ENCODE measurements at regions not wholly inside any gene's neighbourhood (a gene's known extent, or its start where the extent isn't known, plus 50 kb on each side); places are given as distances from the start of the nearest gene placed in this dataset.

DNA sequence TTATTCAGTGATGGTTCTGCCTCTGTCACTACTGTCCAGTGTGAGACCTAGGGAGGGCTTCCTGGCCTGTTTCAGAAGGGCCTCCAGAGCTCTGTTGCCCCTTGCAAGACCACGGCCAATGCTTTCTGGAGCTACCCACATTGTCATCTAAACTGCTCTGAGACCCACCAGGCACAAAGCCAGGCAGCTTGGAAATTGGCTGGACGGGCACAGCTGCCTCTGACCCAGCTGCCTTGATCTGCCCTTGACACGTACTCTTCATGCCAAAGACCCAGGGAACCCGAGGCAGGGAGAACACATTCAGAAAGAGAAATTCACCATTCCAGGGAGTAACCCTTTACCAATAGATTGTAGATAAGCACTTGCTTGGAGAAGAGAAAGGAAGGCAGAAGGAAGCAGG, 183.7 kb upstream of the SIX2 start:
- H2AFZ ChIP-seq (ENCODE audit: insufficient read depth, low read length, poor library complexity) = no peak overlapping the region
- H2AK5ac ChIP-seq (ENCODE audit: low read length) = no peak overlapping the region
- no peak overlapping the region for H3K4ac ChIP-seq (ENCODE audit: low read depth, low read length)
- H3K79me2 ChIP-seq (ENCODE audit: control insufficient read depth, insufficient read depth, low read length, poor library complexity) = no peaks in the 10 kb centered on the region
- H2BK120ac ChIP-seq (ENCODE audit: insufficient read depth, low read length, poor library complexity) = no peak overlapping the region
- no peaks in the 10 kb centered on the region for H3K4me1 ChIP-seq (ENCODE audit: control insufficient read depth in 1 of 2, insufficient read depth in 2 of 2, low read length in 2 of 2)
- no peaks in the 10 kb centered on the region for H3K9me3 ChIP-seq (ENCODE audit: insufficient read depth, low read depth, low read length)
- H3K4me3 ChIP-seq (ENCODE audit: low read depth, low read length) = no peak overlapping the region
- H3K27me3 ChIP-seq (ENCODE audit: insufficient read depth, low read length) = no peaks in the 10 kb centered on the region
- no peak overlapping the region for H3K23ac ChIP-seq (ENCODE audit: low read length)
- no peak overlapping the region for H3K18ac ChIP-seq (ENCODE audit: low read length)
- H3K36me3 ChIP-seq (ENCODE audit: control insufficient read depth in 1 of 2, insufficient read depth in 2 of 2, low read length in 2 of 2) = no peaks in the 10 kb centered on the region
- H3K27ac ChIP-seq (ENCODE audit: low read depth, low read length) = no peak overlapping the region
- H4K8ac ChIP-seq (ENCODE audit: low read depth, low read length) = no peak overlapping the region
- no peak overlapping the region for H3K14ac ChIP-seq (ENCODE audit: low read length)
- H2BK12ac ChIP-seq (ENCODE audit: low read length) = no peak overlapping the region
- no peak overlapping the region for H3K4me2 ChIP-seq (ENCODE audit: low read length)
- no peak overlapping the region for H3K9ac ChIP-seq (ENCODE audit: low read length)
- H4K91ac ChIP-seq (ENCODE audit: low read depth, low read length) = no peak overlapping the region
- H3K79me1 ChIP-seq (ENCODE audit: low read length) = no peaks in the 10 kb centered on the region
- no CpG with 5 or more reads among the region's 4 CpGs for WGBS (ENCODE audit: extremely low coverage, insufficient coverage, insufficient read length)
- no peak for DNase-seq
- no peak overlapping the region for H4K12ac ChIP-seq (ENCODE audit: low read depth, low read length)
- no peak overlapping the region for H2BK5ac ChIP-seq (ENCODE audit: low read depth, low read length, poor library complexity)

DNA sequence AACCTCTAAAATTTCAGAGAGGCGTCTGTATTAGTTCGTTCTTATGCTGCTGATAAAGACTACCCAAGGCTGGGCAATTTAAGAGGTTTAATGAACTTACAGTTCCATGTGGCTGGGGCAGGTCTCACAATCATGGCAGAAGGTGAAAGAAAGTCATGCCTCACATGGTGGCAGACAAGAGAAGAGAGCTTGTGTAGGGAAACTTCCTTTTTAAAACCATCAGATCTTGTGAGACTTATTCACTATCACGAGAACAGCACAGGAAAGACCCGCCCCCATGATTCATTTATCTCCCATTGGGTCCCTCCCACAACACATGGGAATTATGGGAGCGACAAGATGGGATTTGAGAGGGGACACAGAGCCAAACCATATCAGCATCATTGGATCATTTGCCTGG, 183.2 kb upstream of the SIX2 start:
- no peak overlapping the region for H4K8ac ChIP-seq (ENCODE audit: low read depth, low read length)
- no peak overlapping the region for H2BK5ac ChIP-seq (ENCODE audit: low read depth, low read length, poor library complexity)
- no peak overlapping the region for H3K18ac ChIP-seq (ENCODE audit: low read length)
- no peak overlapping the region for H2AK5ac ChIP-seq (ENCODE audit: low read length)
- no peak overlapping the region for H3K27ac ChIP-seq (ENCODE audit: low read depth, low read length)
- no peak overlapping the region for H3K4me2 ChIP-seq (ENCODE audit: low read length)
- H3K4me1 ChIP-seq (ENCODE audit: control insufficient read depth in 1 of 2, insufficient read depth in 2 of 2, low read length in 2 of 2) = no peaks in the 10 kb centered on the region
- no CpG with 5 or more reads among the region's 5 CpGs for WGBS (ENCODE audit: extremely low coverage, insufficient coverage, insufficient read length)
- DNase-seq = no peak
- H4K12ac ChIP-seq (ENCODE audit: low read depth, low read length) = no peak overlapping the region
- no peaks in the 10 kb centered on the region for H3K79me1 ChIP-seq (ENCODE audit: low read length)
- no peak overlapping the region for H3K23ac ChIP-seq (ENCODE audit: low read length)
- H3K4me3 ChIP-seq (ENCODE audit: low read depth, low read length) = no peak overlapping the region
- no peak overlapping the region for H4K91ac ChIP-seq (ENCODE audit: low read depth, low read length)
- no peak overlapping the region for H3K14ac ChIP-seq (ENCODE audit: low read length)
- H3K4ac ChIP-seq (ENCODE audit: low read depth, low read length) = no peak overlapping the region
- H2BK12ac ChIP-seq (ENCODE audit: low read length) = no peak overlapping the region
- no peak overlapping the region for H3K9ac ChIP-seq (ENCODE audit: low read length)
- H3K36me3 ChIP-seq (ENCODE audit: control insufficient read depth in 1 of 2, insufficient read depth in 2 of 2, low read length in 2 of 2) = no peaks in the 10 kb centered on the region
- no peaks in the 10 kb centered on the region for H3K27me3 ChIP-seq (ENCODE audit: insufficient read depth, low read length)
- no peak overlapping the region for H2BK120ac ChIP-seq (ENCODE audit: insufficient read depth, low read length, poor library complexity)
- no peaks in the 10 kb centered on the region for H3K79me2 ChIP-seq (ENCODE audit: control insufficient read depth, insufficient read depth, low read length, poor library complexity)
- H2AFZ ChIP-seq (ENCODE audit: insufficient read depth, low read length, poor library complexity) = no peak overlapping the region
- no peaks in the 10 kb centered on the region for H3K9me3 ChIP-seq (ENCODE audit: insufficient read depth, low read depth, low read length)

DNA sequence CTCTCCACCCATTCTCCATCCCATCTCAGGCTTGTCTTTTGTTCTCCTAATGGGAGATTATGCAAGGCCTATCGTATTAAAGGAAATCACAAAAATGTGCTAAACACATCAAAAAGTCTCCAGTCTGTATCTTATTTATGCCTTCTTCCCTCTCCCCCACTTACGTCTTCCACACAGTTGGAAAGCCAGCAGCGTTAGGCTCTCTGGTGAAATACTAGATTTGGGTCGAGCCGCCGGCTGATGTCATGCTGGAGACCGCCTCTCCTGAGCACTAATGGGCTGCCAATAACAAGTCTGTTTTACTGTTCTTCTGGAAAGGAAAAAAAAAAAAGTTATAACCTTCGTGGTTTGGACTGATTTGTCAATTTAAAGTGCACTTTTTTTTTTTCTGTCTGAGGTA, 182.7 kb upstream of the SIX2 start:
- no CpG with 5 or more reads among the region's 8 CpGs for WGBS (ENCODE audit: extremely low coverage, insufficient coverage, insufficient read length)
- no peak overlapping the region for H4K12ac ChIP-seq (ENCODE audit: low read depth, low read length)

DNA sequence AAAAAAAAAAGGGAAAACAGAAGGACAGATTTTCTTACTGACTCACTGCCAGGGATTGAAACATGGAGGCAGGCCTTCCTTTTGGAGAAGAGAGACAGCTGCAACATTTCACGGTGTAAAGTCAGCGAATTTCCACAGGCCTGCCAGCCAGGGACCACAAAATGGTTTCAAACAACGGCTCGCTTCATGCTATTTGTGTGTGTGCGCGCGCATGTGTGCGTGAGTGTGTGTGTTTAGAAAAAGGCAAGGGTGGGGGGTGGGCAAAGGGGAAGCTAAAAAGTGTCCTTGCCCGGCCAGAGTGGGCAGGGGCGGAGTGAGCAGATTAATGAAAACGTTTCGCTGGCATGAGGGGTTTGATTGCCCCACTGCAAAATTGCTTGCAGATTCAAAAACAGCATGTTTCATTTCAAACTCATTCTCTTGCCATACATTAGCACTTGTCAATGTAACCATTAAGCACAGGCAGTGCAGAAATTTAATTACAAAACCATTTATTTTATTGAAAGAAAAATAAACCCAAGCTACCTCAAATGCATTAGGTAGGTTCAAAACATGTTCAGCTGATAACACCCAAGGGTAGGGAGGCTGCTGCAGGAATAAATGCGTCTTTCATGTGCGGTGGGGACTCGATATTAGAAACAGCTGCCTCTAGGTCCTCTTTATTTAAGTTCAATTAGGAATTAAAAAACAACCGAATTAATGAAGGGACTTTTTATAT, 182.1 kb upstream of the SIX2 start:
- H2BK5ac ChIP-seq (ENCODE audit: low read depth, low read length, poor library complexity) = no peak overlapping the region
- no CpG with 5 or more reads among the region's 16 CpGs for WGBS (ENCODE audit: extremely low coverage, insufficient coverage, insufficient read length)
- H3K4me2 ChIP-seq (ENCODE audit: low read length) = no peak overlapping the region
- no peak overlapping the region for H3K27ac ChIP-seq (ENCODE audit: low read depth, low read length)
- H2AK5ac ChIP-seq (ENCODE audit: low read length) = no peak overlapping the region
- H3K9ac ChIP-seq (ENCODE audit: low read length) = no peak overlapping the region
- no peak overlapping the region for H3K4ac ChIP-seq (ENCODE audit: low read depth, low read length)
- H3K23ac ChIP-seq (ENCODE audit: low read length) = no peak overlapping the region
- H3K4me3 ChIP-seq (ENCODE audit: low read depth, low read length) = no peak overlapping the region
- DNase-seq = no peak
- no peaks in the 10 kb centered on the region for H3K79me1 ChIP-seq (ENCODE audit: low read length)
- no peaks in the 10 kb centered on the region for H3K27me3 ChIP-seq (ENCODE audit: insufficient read depth, low read length)
- no peaks in the 10 kb centered on the region for H3K4me1 ChIP-seq (ENCODE audit: control insufficient read depth in 1 of 2, insufficient read depth in 2 of 2, low read length in 2 of 2)
- no peaks in the 10 kb centered on the region for H3K79me2 ChIP-seq (ENCODE audit: control insufficient read depth, insufficient read depth, low read length, poor library complexity)
- no peak overlapping the region for H2BK120ac ChIP-seq (ENCODE audit: insufficient read depth, low read length, poor library complexity)
- no peak overlapping the region for H4K12ac ChIP-seq (ENCODE audit: low read depth, low read length)
- H3K14ac ChIP-seq (ENCODE audit: low read length) = no peak overlapping the region
- no peak overlapping the region for H4K91ac ChIP-seq (ENCODE audit: low read depth, low read length)
- no peaks in the 10 kb centered on the region for H3K36me3 ChIP-seq (ENCODE audit: control insufficient read depth in 1 of 2, insufficient read depth in 2 of 2, low read length in 2 of 2)
- H4K8ac ChIP-seq (ENCODE audit: low read depth, low read length) = no peak overlapping the region
- H3K9me3 ChIP-seq (ENCODE audit: insufficient read depth, low read depth, low read length) = no peaks in the 10 kb centered on the region
- H2AFZ ChIP-seq (ENCODE audit: insufficient read depth, low read length, poor library complexity) = no peak overlapping the region
- no peak overlapping the region for H2BK12ac ChIP-seq (ENCODE audit: low read length)
- no peak overlapping the region for H3K18ac ChIP-seq (ENCODE audit: low read length)

More for the DNA sequence above, 182.7 kb upstream of the SIX2 start:
- H3K79me1 ChIP-seq (ENCODE audit: low read length) = no peaks in the 10 kb centered on the region
- H3K23ac ChIP-seq (ENCODE audit: low read length) = no peak overlapping the region
- no peak overlapping the region for H3K4me2 ChIP-seq (ENCODE audit: low read length)
- H2AFZ ChIP-seq (ENCODE audit: insufficient read depth, low read length, poor library complexity) = no peak overlapping the region
- no peak overlapping the region for H2AK5ac ChIP-seq (ENCODE audit: low read length)
- no peak overlapping the region for H2BK12ac ChIP-seq (ENCODE audit: low read length)
- H2BK120ac ChIP-seq (ENCODE audit: insufficient read depth, low read length, poor library complexity) = no peak overlapping the region
- H3K9me3 ChIP-seq (ENCODE audit: insufficient read depth, low read depth, low read length) = no peaks in the 10 kb centered on the region
- H2BK5ac ChIP-seq (ENCODE audit: low read depth, low read length, poor library complexity) = no peak overlapping the region
- H3K9ac ChIP-seq (ENCODE audit: low read length) = no peak overlapping the region
- no peak overlapping the region for H3K27ac ChIP-seq (ENCODE audit: low read depth, low read length)
- H3K4me1 ChIP-seq (ENCODE audit: control insufficient read depth in 1 of 2, insufficient read depth in 2 of 2, low read length in 2 of 2) = no peaks in the 10 kb centered on the region
- H3K18ac ChIP-seq (ENCODE audit: low read length) = no peak overlapping the region
- H3K36me3 ChIP-seq (ENCODE audit: control insufficient read depth in 1 of 2, insufficient read depth in 2 of 2, low read length in 2 of 2) = no peaks in the 10 kb centered on the region
- H3K4me3 ChIP-seq (ENCODE audit: low read depth, low read length) = no peak overlapping the region
- no peaks in the 10 kb centered on the region for H3K27me3 ChIP-seq (ENCODE audit: insufficient read depth, low read length)
- no peak overlapping the region for H3K4ac ChIP-seq (ENCODE audit: low read depth, low read length)
- DNase-seq = no peak
- H3K79me2 ChIP-seq (ENCODE audit: control insufficient read depth, insufficient read depth, low read length, poor library complexity) = no peaks in the 10 kb centered on the region
- H4K8ac ChIP-seq (ENCODE audit: low read depth, low read length) = no peak overlapping the region
- no peak overlapping the region for H4K91ac ChIP-seq (ENCODE audit: low read depth, low read length)
- no peak overlapping the region for H3K14ac ChIP-seq (ENCODE audit: low read length)

Measured in trophoblast cell (in vitro differentiated cells and primary cell).